Muscle of leg (tissue), 3 donors: ENCODE measurements at regions not wholly inside any gene's neighbourhood (a gene's known extent, or its start where the extent isn't known, plus 50 kb on each side); places are given as distances from the start of the nearest gene placed in this dataset.
"Not testable (repeated sequence)": the region's sequence is repeated elsewhere in the genome, so short reads cannot be mapped to it uniquely, and the experiment has no call there.

Experiments used
- DNase-seq: peaks from one replicate; pipeline ENCODE4 v3.0.0; 2013
- H3K27ac ChIP-seq: one replicate; pipeline ENCODE4 v1.5.1; 2013; ENCODE audit warnings: mild to moderate bottlenecking, low read length, control low read depth
- H3K27me3 ChIP-seq: one replicate; pipeline ENCODE4 v1.6.1; 2013; ENCODE audit warnings: low read length; ENCODE audit not compliant: control insufficient read depth, insufficient read depth
- H3K36me3 ChIP-seq: one replicate; pipeline ENCODE4 v1.6.1; 2013; ENCODE audit warnings: low read length; ENCODE audit not compliant: control insufficient read depth, insufficient read depth
- H3K4me1 ChIP-seq: one replicate; pipeline ENCODE4 v1.6.1; 2013; ENCODE audit warnings: low read length; ENCODE audit not compliant: control insufficient read depth, insufficient read depth
- H3K4me3 ChIP-seq: one replicate; pipeline ENCODE4 v1.5.1; 2013; ENCODE audit warnings: low read length, control low read depth
- H3K9me3 ChIP-seq: replicated peaks from 2 replicates; pipeline ENCODE4 v1.6.1; 2013; ENCODE audit warnings: low read depth, low read length; ENCODE audit not compliant: control insufficient read depth
- WGBS: methylation state at CpG from one replicate; pipeline ENCODE4 v1.1.5; 2013; ENCODE audit warnings: missing lambda C conversion rate; ENCODE audit not compliant: insufficient coverage; 5-methylcytosine and 5-hydroxymethylcytosine counted together

DNA sequence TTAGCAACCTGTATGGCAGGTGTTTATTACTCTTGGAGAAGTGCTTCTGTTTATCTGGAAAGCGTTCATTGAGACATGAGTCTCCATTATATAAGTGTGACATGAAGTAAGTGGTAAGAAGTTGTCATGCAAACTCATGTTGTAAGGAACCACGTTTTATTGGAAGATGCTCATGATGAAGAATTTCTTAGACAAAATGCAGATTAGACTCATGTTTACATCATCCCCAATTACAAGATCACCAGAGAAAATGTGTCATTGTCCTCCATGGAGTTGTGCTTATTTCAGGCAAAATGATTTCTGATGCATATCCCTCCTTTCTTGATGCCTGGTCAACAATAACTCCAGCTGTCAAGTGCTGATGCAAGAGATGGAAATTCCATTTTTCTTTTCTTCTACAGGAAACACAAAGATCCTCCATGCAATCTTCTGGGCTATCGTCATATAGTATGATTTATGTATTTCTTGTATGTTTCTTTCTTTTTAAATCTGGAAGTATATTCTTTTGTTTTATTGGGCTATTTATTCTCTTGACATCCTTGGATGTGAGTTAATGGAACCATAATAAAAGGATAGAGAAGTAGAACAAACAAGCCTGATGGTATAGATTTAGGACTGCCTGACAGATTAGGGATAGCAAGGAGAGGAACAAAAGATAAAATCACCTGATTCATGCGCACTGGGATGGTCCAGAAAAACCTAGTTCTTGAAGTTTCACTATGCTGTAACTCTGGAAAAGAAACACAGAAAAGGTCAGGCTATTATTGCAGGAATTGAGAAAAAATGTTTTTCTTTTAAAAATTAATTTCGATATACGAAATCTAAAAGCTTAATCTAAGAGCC lies 50.7 kb upstream of the DIAPH3 start:
- Histone ChIP-seq H3K27ac (no peak overlapping the region), H3K4me3 (no peak overlapping the region), H3K36me3 (no peaks in the 10 kb centered on the region), H3K4me1 (no peaks in the 10 kb centered on the region), H3K9me3 (no peaks in the 10 kb centered on the region), H3K27me3 (peaks cover 2% of the 10 kb centered on the region)
- 93% methylated on average over 2 of the region's 6 CpGs for WGBS
- DNase-seq = no peak

DNA sequence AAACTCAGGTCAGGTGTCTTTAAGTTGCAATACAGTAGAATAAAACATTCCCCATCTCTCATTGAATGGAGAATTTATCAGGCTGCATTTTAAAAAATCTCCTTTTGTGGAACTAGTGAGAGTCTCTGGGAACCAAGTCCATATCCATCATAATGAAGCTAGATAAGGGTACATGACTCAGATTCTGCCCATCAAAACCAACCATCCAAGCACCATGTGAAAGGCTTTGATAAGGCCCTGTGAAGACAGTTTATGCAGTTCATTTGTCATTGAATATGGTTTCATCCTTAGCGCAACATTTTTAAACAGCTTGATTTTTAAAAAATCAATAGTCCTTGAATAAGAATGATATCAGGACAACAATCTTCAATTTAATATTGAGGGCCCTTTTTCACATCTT lies 56.3 kb upstream of the DIAPH3 start:
- Histone ChIP-seq H3K4me1 (no peaks in the 10 kb centered on the region), H3K27ac (no peak overlapping the region), H3K4me3 (no peak overlapping the region), H3K27me3 (peaks cover 2% of the 10 kb centered on the region), H3K36me3 (no peaks in the 10 kb centered on the region), H3K9me3 (no peaks in the 10 kb centered on the region)
- DNase-seq = no peak
- WGBS = no CpG with 5 or more reads among the region's 1 CpG

- no peaks in the 10 kb centered on the region for H3K9me3 ChIP-seq
- no peaks in the 10 kb centered on the region for H3K36me3 ChIP-seq
- no peaks in the 10 kb centered on the region for H3K4me1 ChIP-seq
- whole genome bisulfite sequencing = 77% methylated on average over 3 of the region's 6 CpGs
- no peak for DNase-seq
- H3K27me3 ChIP-seq = no peaks in the 10 kb centered on the region
- no peak overlapping the region for H3K4me3 ChIP-seq
- no peak overlapping the region for H3K27ac ChIP-seq
These were observed 57.9 kb upstream of the DIAPH3 start for GRCh38 chr13:60221581-60221980.

DNA sequence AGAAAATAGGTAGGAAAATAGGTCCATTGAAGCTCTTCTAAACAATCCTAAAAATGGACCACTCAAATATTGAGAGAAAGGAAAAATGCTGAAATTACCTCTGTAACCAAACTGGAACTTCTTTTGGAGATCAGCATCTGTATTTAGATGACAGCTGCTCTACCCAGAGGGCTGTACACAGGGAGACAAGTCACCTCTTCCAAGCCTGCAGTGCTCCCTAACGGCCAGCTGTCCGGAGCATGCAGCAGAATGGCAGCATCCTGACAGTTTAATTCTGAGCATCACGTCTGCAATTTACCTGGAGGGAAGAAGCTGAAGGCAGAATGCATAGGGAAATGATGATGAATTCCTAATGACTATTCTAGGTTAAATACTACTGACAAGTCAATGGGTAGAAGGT lies 62.8 kb upstream of the DIAPH3 start:
- H3K4me3 ChIP-seq = no peak overlapping the region
- H3K36me3 ChIP-seq = no peaks in the 10 kb centered on the region
- peak; percentile 35 for DNase-seq
- no peak overlapping the region for H3K27ac ChIP-seq
- WGBS = no CpG with 5 or more reads among the region's 3 CpGs
- H3K27me3 ChIP-seq = no peaks in the 10 kb centered on the region
- no peaks in the 10 kb centered on the region for H3K4me1 ChIP-seq
- H3K9me3 ChIP-seq = no peaks in the 10 kb centered on the region

DNA sequence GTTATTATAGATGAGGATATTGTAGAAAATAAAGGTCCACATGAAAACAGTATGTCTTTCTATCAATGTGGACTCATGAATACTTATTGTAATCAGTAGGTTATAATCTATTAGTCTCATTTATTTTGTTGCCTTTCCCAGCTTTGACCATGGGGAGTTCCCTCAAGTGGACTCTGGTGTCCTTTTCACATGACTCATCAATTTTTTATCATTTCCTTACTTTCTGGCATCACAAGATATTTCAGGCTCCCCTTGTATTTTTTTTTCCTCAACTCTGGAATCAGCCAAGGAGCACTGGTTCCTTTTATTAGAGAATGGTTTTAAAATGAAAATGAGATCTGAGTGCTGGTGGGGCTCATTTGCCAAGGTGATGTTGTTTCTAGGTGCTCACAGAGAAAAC lies 63.4 kb upstream of the DIAPH3 start:
- H3K36me3 ChIP-seq = no peaks in the 10 kb centered on the region
- no peak overlapping the region for H3K27ac ChIP-seq
- H3K27me3 ChIP-seq = no peaks in the 10 kb centered on the region
- H3K4me3 ChIP-seq = no peak overlapping the region
- no peak for DNase-seq
- no peaks in the 10 kb centered on the region for H3K4me1 ChIP-seq
- H3K9me3 ChIP-seq = no peaks in the 10 kb centered on the region

DNA sequence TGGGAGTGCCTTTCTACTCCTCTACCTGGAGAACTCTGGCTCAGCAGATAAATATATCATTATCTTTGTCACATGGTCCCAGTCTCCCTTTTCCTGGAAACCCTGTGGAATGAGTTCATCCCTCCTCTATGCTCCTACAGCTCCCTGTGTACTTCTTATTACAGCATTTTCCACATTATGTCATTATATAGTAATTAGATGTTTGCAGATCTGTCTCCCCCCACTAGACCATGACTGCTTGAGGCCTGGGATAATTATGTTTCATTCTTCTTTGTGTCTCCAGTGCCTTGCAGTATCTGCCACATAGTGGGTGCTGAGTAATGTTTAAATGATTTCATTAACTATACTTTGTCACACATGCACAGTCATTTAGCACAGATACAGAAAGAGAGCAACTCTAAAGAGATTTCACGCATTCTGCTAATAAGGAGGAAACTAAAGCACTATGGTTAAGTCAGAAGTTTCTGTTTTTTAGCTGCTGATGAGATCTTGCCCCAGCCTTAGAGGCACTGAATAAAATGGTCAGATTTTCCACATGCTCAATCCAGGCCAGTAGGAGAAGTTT lies 66.1 kb upstream of the DIAPH3 start:
- H3K4me3 ChIP-seq = no peak overlapping the region
- WGBS = no CpG with 5 or more reads among the region's 1 CpG

GRCh38 chr13:60230593-60230992 lies 66.9 kb upstream of the DIAPH3 start:
- Histone ChIP-seq H3K27ac (no peak overlapping the region), H3K4me1 (no peaks in the 10 kb centered on the region), H3K4me3 (no peak overlapping the region), H3K36me3 (no peaks in the 10 kb centered on the region), H3K27me3 (no peaks in the 10 kb centered on the region), H3K9me3 (no peaks in the 10 kb centered on the region)
- DNase-seq = no peak
- WGBS = 42% methylated on average over 2 of the region's 3 CpGs

More for the DNA sequence above, 66.1 kb upstream of the DIAPH3 start:
- no peaks in the 10 kb centered on the region for H3K4me1 ChIP-seq
- H3K9me3 ChIP-seq = no peaks in the 10 kb centered on the region
- peak; percentile 42 for DNase-seq
- no peaks in the 10 kb centered on the region for H3K27me3 ChIP-seq
- no peaks in the 10 kb centered on the region for H3K36me3 ChIP-seq
- H3K27ac ChIP-seq = no peak overlapping the region

DNA sequence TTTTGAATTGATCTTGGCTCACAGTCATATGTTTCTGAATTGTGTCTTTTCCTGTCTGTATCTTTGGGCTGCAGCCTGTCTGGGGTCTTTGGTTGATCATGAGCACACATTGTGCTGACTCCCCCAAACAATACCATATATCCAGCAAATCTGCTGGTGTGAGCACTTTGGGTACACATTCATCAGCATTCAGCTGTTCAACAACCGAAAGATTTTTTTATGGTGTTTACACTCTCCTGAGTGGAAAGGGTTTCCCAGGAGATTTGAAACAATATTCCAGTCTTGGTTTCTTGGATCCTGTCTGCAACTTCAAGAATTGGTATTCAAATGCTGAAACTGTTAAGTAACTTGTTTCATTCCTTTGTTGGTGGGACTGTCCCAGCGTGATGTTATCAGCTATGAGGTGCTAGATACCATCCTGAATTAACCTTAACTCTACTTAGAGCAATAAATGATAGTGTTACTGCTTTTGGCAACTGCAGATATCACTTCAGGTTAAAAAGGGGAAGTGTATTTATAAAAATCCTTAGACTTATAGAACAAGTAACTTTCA lies 78.4 kb upstream of the DIAPH3 start:
- DNase-seq = no peak

DNA sequence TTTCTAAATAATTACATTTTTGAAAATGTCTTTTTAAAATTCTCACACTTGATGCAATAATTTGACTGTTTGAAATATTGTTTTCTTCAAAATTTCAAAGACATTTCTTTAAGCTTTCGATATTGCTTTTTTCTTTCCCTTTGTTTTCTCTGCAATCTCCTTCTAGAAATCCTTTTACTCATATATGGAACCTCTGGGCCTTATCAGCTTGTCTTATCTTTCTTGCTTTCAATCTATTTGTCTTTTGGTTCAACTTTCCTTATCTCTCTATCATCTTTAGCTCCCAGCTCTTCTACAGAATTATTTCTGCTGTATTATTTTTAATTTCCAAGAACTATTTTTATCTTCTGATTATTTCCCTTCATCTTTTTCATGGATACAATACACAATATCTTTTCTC lies 80.7 kb upstream of the DIAPH3 start:
- WGBS = no CpG with 5 or more reads among the region's 1 CpG
- no peaks in the 10 kb centered on the region for H3K27me3 ChIP-seq
- no peaks in the 10 kb centered on the region for H3K4me1 ChIP-seq
- H3K36me3 ChIP-seq = no peaks in the 10 kb centered on the region
- H3K27ac ChIP-seq = no peak overlapping the region
- DNase-seq = no peak
- no peaks in the 10 kb centered on the region for H3K9me3 ChIP-seq
- H3K4me3 ChIP-seq = no peak overlapping the region

More for the DNA sequence above, 78.4 kb upstream of the DIAPH3 start:
- Histone ChIP-seq H3K36me3 (no peaks in the 10 kb centered on the region), H3K27ac (no peak overlapping the region), H3K9me3 (no peaks in the 10 kb centered on the region), H3K27me3 (no peaks in the 10 kb centered on the region), H3K4me1 (no peaks in the 10 kb centered on the region), H3K4me3 (no peak overlapping the region)
- no CpG with 5 or more reads among the region's 2 CpGs for WGBS

- not testable (repeated sequence) for H3K4me1 ChIP-seq, H3K27ac ChIP-seq, H3K36me3 ChIP-seq, H3K4me3 ChIP-seq, DNase-seq, H3K9me3 ChIP-seq, H3K27me3 ChIP-seq
- WGBS = 100% methylated on average over 2 of the region's 10 CpGs
These were observed 87.7 kb upstream of the DIAPH3 start for GRCh38 chr13:60251419-60251818.
